ENCODE measurements at regions not wholly inside any gene's neighbourhood (a gene's known extent, or its start where the extent isn't known, plus 50 kb on each side); places are given as distances from the start of the nearest gene placed in this dataset.

- TF ChIP-seq GTF2F1 (IDR thresholded peaks at IDR 0.05; ENCODE audit: borderline replicate concordance, low read depth, low read length) (no peak), EZH2 (IDR thresholded peaks at IDR 0.05; ENCODE audit: low read depth, low read length, severe bottlenecking) (no peak), CTCF (IDR thresholded peaks at IDR 0.05; ENCODE audit: control extremely low read depth in 1 of 3, insufficient read depth in 1 of 3, low read depth in 1 of 3, low read length in 3 of 3) (no peak), POLR2AphosphoS5 (IDR thresholded peaks at IDR 0.05; ENCODE audit: low read depth, low read length) (no peak)
Measured at GRCh38 chr4:30879855-30880598, 159.9 kb downstream of the PCDH7 start.
